ENCODE measurements at regions not wholly inside any gene's neighbourhood (a gene's known extent, or its start where the extent isn't known, plus 50 kb on each side); places are given as distances from the start of the nearest gene placed in this dataset.
A peak's percentile ranks its signal among the peaks of the same experiment; 100 is the strongest.
"Not testable (repeated sequence)": the region's sequence is repeated elsewhere in the genome, so short reads cannot be mapped to it uniquely, and the experiment has no call there.

- DNase-seq = not testable (repeated sequence)
Measured at GRCh38 chr4:160125576-160126287, 1022.9 kb downstream of the RAPGEF2 start.

GRCh38 chr4:160127211-160127610 lies 1024.3 kb downstream of the RAPGEF2 start:
- DNase-seq = no peak

- DNase-seq = no peak
Measured at GRCh38 chr4:160129439-160129838, 1026.6 kb downstream of the RAPGEF2 start.

GRCh38 chr4:160136021-160136420 lies 1033.1 kb downstream of the RAPGEF2 start:
- DNase-seq = no peak

GRCh38 chr4:160141206-160141605 lies 1038.3 kb downstream of the RAPGEF2 start:
- DNase-seq = no peak

- no peak for DNase-seq
Measured at GRCh38 chr4:160142579-160142978, 1039.7 kb downstream of the RAPGEF2 start.

GRCh38 chr4:160143574-160143973 lies 1040.7 kb downstream of the RAPGEF2 start:
- no peak for DNase-seq

- DNase-seq = no peak
Measured at GRCh38 chr4:160159457-160159856, 1056.6 kb downstream of the RAPGEF2 start.

- DNase-seq = no peak
Measured at GRCh38 chr4:160161026-160161425, 1058.1 kb downstream of the RAPGEF2 start.

- peak; percentile 9 for DNase-seq
Measured at GRCh38 chr4:160175064-160175643, 1072.3 kb downstream of the RAPGEF2 start.

GRCh38 chr4:160180211-160180610 lies 1077.3 kb downstream of the RAPGEF2 start:
- no peak for DNase-seq

- DNase-seq = no peak
Measured at GRCh38 chr4:160182727-160183126, 1079.8 kb downstream of the RAPGEF2 start.

- DNase-seq = peak; percentile 76
Measured at GRCh38 chr4:160184884-160185283, 1082.0 kb downstream of the RAPGEF2 start.

GRCh38 chr4:160193787-160194186 lies 1090.9 kb downstream of the RAPGEF2 start:
- DNase-seq = no peak

- DNase-seq = no peak
Measured at GRCh38 chr4:160194716-160195115, 1091.8 kb downstream of the RAPGEF2 start.

GRCh38 chr4:160202802-160203201 lies 1099.9 kb downstream of the RAPGEF2 start:
- no peak for DNase-seq

- no peak for DNase-seq
Measured at GRCh38 chr4:160212078-160212477, 1109.2 kb downstream of the RAPGEF2 start.

- DNase-seq = no peak
Measured at GRCh38 chr4:160213366-160213765, 1110.5 kb downstream of the RAPGEF2 start.

- DNase-seq = no peak
Measured at GRCh38 chr4:160217352-160217751, 1114.5 kb downstream of the RAPGEF2 start.

- no peak for DNase-seq
Measured at GRCh38 chr4:160224049-160224448, 1121.2 kb downstream of the RAPGEF2 start.

GRCh38 chr4:160233141-160233540 lies 1130.3 kb downstream of the RAPGEF2 start:
- DNase-seq = no peak

- DNase-seq = no peak
Measured at GRCh38 chr4:160235285-160235684, 1132.4 kb downstream of the RAPGEF2 start.

- DNase-seq = no peak
Measured at GRCh38 chr4:160235771-160236170, 1132.9 kb downstream of the RAPGEF2 start.

GRCh38 chr4:160238790-160239189 lies 1135.9 kb downstream of the RAPGEF2 start:
- no peak for DNase-seq
